Body of pancreas (tissue), 4 donors: ENCODE measurements at regions not wholly inside any gene's neighbourhood (a gene's known extent, or its start where the extent isn't known, plus 50 kb on each side); places are given as distances from the start of the nearest gene placed in this dataset.

ENCODE experiments used
- POLR2A ChIP-seq, 3 donors: fragments of 450-650 bp; IDR thresholded peaks; one replicate each; pipeline ENCODE4 v1.6.1; 2016; ENCODE audit warnings: antibody characterized with exemption in 3 of 3, mild to moderate bottlenecking in 2 of 3
- TF ChIP-seq, protein P1 (sequence below), 7 experiments: fragments of 450-650 bp in 4 of 7; fragments of 200-600 bp in 3 of 7; sonication (generic) in 3 of 7; IDR thresholded peaks; one replicate each; pipeline ENCODE4 v1.5.1; 2016 to 2019; ENCODE audit warnings: antibody characterized with exemption in 7 of 7

GRCh38 chr15:79610021-79610420 lies 177.9 kb downstream of the MINAR1 start:
- TF ChIP-seq, protein P1, sequence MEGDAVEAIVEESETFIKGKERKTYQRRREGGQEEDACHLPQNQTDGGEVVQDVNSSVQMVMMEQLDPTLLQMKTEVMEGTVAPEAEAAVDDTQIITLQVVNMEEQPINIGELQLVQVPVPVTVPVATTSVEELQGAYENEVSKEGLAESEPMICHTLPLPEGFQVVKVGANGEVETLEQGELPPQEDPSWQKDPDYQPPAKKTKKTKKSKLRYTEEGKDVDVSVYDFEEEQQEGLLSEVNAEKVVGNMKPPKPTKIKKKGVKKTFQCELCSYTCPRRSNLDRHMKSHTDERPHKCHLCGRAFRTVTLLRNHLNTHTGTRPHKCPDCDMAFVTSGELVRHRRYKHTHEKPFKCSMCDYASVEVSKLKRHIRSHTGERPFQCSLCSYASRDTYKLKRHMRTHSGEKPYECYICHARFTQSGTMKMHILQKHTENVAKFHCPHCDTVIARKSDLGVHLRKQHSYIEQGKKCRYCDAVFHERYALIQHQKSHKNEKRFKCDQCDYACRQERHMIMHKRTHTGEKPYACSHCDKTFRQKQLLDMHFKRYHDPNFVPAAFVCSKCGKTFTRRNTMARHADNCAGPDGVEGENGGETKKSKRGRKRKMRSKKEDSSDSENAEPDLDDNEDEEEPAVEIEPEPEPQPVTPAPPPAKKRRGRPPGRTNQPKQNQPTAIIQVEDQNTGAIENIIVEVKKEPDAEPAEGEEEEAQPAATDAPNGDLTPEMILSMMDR (IDR thresholded peaks at IDR 0.05), result no peak
- no peak for TF ChIP-seq POLR2A (IDR thresholded peaks at IDR 0.05)
